ENCODE measurements at regions not wholly inside any gene's neighbourhood (a gene's known extent, or its start where the extent isn't known, plus 50 kb on each side); places are given as distances from the start of the nearest gene placed in this dataset.
"Not testable (repeated sequence)": the region's sequence is repeated elsewhere in the genome, so short reads cannot be mapped to it uniquely, and the experiment has no call there.

GRCh38 chr6:169859978-169860703, 108.7 kb downstream of the ERMARD start:
- DNase-seq (ENCODE audit: low read depth), result no peak
- H3K4me3 ChIP-seq (ENCODE audit: control insufficient read depth, low read depth, low read length), result no peak overlapping the region
- TF ChIP-seq, protein P1, sequence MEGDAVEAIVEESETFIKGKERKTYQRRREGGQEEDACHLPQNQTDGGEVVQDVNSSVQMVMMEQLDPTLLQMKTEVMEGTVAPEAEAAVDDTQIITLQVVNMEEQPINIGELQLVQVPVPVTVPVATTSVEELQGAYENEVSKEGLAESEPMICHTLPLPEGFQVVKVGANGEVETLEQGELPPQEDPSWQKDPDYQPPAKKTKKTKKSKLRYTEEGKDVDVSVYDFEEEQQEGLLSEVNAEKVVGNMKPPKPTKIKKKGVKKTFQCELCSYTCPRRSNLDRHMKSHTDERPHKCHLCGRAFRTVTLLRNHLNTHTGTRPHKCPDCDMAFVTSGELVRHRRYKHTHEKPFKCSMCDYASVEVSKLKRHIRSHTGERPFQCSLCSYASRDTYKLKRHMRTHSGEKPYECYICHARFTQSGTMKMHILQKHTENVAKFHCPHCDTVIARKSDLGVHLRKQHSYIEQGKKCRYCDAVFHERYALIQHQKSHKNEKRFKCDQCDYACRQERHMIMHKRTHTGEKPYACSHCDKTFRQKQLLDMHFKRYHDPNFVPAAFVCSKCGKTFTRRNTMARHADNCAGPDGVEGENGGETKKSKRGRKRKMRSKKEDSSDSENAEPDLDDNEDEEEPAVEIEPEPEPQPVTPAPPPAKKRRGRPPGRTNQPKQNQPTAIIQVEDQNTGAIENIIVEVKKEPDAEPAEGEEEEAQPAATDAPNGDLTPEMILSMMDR (IDR thresholded peaks at IDR 0.05; ENCODE audit: control insufficient read depth, insufficient read depth, low read depth, low read length, missing control alignments), result no peak

DNA sequence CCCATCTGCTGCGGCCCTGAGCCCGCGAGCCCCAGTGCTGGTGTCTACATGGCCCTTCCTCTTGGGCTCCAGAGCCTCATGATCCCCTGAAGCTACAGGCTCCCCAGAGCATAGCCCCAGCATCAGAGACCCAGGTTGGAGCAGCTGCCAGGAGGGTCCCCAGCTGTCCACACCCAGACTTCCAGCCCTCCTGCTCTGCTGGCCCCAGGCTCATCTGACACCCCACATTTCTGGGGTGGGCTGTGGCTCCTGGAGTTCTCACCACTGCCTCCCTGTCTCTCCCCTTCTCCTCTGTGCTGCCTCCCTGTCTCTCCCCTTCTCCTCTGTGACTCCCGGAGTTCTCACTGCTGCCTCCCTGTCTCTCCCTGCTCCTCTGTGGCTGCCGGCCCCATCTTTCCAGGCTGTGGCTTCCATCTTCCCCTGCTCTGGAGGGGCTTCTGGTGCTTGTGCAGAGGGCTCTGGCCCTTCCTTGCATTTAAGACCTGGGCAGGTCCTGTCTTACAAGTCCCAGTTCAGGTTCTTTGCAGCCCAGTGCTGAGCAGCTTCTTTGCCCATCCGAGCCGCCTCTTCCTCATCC, 108.1 kb downstream of the ERMARD start:
- H3K4me3 ChIP-seq (ENCODE audit: control insufficient read depth, low read depth, low read length), result no peak overlapping the region
- TF ChIP-seq, protein P1 (IDR thresholded peaks at IDR 0.05; ENCODE audit: control insufficient read depth, insufficient read depth, low read depth, low read length, missing control alignments), result no peak
- no peak for DNase-seq (ENCODE audit: low read depth)

DNA sequence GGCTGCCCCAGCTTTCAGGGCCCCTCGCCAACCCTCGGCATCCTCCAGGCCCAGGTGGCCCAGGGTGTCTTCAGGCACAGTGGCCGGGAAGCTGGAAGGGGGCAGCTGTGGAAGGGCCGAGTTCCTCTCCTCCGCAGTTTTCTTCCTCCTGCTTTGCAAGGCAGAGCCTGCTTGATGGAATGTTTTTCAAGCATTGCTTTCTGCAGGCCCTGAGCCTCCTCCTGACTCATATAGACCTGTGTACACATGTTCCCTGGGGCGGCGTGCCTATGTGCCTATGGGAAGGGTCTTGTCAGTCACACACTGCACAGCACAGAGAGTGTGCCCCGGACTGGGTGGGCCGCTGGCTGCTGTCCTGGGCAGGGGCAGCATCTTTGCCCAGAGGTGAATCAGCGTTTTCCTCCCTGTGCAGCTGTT, 107.5 kb downstream of the ERMARD start:
- TF ChIP-seq, protein P1 (IDR thresholded peaks at IDR 0.05; ENCODE audit: control insufficient read depth, insufficient read depth, low read depth, low read length, missing control alignments), result no peak
- H3K4me3 ChIP-seq (ENCODE audit: control insufficient read depth, low read depth, low read length), result no peak overlapping the region
- no peak for DNase-seq (ENCODE audit: low read depth)

GRCh38 chr6:169858293-169858934, 107.0 kb downstream of the ERMARD start:
- H3K4me3 ChIP-seq (ENCODE audit: control insufficient read depth, low read depth, low read length), result no peak overlapping the region
- TF ChIP-seq, protein P1 (IDR thresholded peaks at IDR 0.05; ENCODE audit: control insufficient read depth, insufficient read depth, low read depth, low read length, missing control alignments), result no peak
- DNase-seq (ENCODE audit: low read depth), result no peak

- TF ChIP-seq, protein P1 (IDR thresholded peaks at IDR 0.05; ENCODE audit: control insufficient read depth, insufficient read depth, low read depth, low read length, missing control alignments), result no peak
- no peak overlapping the region for H3K4me3 ChIP-seq (ENCODE audit: control insufficient read depth, low read depth, low read length)
- no peak for DNase-seq (ENCODE audit: low read depth)
Measured at GRCh38 chr6:169857343-169858292, 106.2 kb downstream of the ERMARD start.

GRCh38 chr6:169856442-169857342, 105.3 kb downstream of the ERMARD start:
- DNase-seq (ENCODE audit: low read depth); H3K4me3 ChIP-seq (ENCODE audit: control insufficient read depth, low read depth, low read length): not testable (repeated sequence)
